ENCODE measurements at regions not wholly inside any gene's neighbourhood (a gene's known extent, or its start where the extent isn't known, plus 50 kb on each side); places are given as distances from the start of the nearest gene placed in this dataset.

- H3K4me3 ChIP-seq (ENCODE audit: control insufficient read depth, low read depth, low read length): no peak overlapping the region
- TF ChIP-seq, protein P1, sequence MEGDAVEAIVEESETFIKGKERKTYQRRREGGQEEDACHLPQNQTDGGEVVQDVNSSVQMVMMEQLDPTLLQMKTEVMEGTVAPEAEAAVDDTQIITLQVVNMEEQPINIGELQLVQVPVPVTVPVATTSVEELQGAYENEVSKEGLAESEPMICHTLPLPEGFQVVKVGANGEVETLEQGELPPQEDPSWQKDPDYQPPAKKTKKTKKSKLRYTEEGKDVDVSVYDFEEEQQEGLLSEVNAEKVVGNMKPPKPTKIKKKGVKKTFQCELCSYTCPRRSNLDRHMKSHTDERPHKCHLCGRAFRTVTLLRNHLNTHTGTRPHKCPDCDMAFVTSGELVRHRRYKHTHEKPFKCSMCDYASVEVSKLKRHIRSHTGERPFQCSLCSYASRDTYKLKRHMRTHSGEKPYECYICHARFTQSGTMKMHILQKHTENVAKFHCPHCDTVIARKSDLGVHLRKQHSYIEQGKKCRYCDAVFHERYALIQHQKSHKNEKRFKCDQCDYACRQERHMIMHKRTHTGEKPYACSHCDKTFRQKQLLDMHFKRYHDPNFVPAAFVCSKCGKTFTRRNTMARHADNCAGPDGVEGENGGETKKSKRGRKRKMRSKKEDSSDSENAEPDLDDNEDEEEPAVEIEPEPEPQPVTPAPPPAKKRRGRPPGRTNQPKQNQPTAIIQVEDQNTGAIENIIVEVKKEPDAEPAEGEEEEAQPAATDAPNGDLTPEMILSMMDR (IDR thresholded peaks at IDR 0.05; ENCODE audit: control insufficient read depth, insufficient read depth, low read depth, low read length, missing control alignments): no peak
- DNase-seq (ENCODE audit: low read depth): no peak
Observed at GRCh38 chr14:80101835-80102234, 109.5 kb downstream of the DIO2 start.

GRCh38 chr14:80100681-80101080 lies 110.6 kb downstream of the DIO2 start:
- no peak overlapping the region for H3K4me3 ChIP-seq (ENCODE audit: control insufficient read depth, low read depth, low read length)
- TF ChIP-seq, protein P1 (IDR thresholded peaks at IDR 0.05; ENCODE audit: control insufficient read depth, insufficient read depth, low read depth, low read length, missing control alignments): no peak
- DNase-seq (ENCODE audit: low read depth): no peak

- DNase-seq (ENCODE audit: low read depth): peak; percentile 50
- no peak overlapping the region for H3K4me3 ChIP-seq (ENCODE audit: control insufficient read depth, low read depth, low read length)
Observed at GRCh38 chr14:80095623-80096022, 115.7 kb downstream of the DIO2 start.

DNA sequence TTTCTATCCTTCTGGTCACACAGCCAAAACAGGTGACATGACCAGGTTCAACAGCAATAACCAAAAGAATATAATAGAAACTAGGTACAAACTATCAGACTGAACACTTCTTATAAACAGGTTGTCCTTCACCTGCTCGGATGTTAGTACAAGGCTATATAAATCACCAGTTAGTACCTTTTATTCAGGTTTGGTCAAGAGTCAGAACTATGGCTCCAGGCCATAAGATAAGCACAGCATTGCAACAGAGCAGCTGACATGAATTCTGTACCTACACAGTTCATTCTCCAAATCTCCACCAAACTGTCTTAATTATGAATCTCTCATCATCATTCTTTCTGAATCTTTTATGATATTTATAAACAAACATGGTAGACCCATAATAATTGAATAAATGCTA lies 123.9 kb downstream of the DIO2 start:
- DNase-seq (ENCODE audit: low read depth): no peak
- TF ChIP-seq, protein P1 (IDR thresholded peaks at IDR 0.05; ENCODE audit: control insufficient read depth, insufficient read depth, low read depth, low read length, missing control alignments): no peak

More at GRCh38 chr14:80095623-80096022, 115.7 kb downstream of the DIO2 start:
- TF ChIP-seq, protein P1 (IDR thresholded peaks at IDR 0.05; ENCODE audit: control insufficient read depth, insufficient read depth, low read depth, low read length, missing control alignments): no peak

DNA sequence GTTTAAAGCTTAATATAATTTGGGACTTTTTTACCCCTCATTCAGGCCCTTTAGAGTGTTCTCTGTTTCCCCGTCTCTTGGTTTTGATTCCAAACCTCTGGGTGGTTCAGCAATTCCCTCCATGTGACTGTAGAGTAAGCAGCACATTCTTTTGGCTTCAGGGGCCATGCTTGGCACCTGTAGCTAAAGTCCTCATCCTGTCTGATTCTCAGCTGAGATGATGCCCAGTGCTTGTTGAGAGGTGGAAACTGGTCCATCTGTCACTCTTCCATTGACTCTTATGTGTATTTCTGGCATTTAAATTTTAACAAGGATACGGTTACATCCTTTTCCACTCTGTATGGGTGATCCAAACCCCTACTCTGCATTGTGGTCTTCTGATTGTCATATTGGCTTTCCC lies 127.1 kb downstream of the DIO2 start:
- DNase-seq (ENCODE audit: low read depth): no peak
- no peak overlapping the region for H3K4me3 ChIP-seq (ENCODE audit: control insufficient read depth, low read depth, low read length)
- TF ChIP-seq, protein P1 (IDR thresholded peaks at IDR 0.05; ENCODE audit: control insufficient read depth, insufficient read depth, low read depth, low read length, missing control alignments): no peak

More for the DNA sequence above, 123.9 kb downstream of the DIO2 start:
- H3K4me3 ChIP-seq (ENCODE audit: control insufficient read depth, low read depth, low read length): no peak overlapping the region

GRCh38 chr14:80080601-80081000 lies 130.7 kb downstream of the DIO2 start:
- TF ChIP-seq, protein P1 (IDR thresholded peaks at IDR 0.05; ENCODE audit: control insufficient read depth, insufficient read depth, low read depth, low read length, missing control alignments): no peak
- no peak overlapping the region for H3K4me3 ChIP-seq (ENCODE audit: control insufficient read depth, low read depth, low read length)
- no peak for DNase-seq (ENCODE audit: low read depth)

DNA sequence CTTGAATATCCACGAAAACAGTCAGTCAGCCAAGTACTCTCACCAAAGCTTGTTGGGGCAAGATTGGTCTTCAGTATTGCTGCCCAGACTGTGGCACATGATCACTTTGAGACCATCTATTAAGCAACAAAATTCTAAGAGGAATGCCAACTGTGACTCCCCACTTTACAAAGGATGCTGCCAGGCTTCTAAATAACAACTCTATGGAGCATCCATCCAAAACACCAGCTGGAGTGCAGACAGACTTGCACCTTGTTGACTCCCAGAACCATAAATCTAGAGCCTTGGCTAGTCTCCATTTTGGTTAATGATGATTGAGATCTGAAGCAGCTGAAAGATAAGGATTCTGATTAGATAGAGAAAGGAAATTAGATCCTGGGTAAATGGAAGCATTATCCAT lies 132.8 kb downstream of the DIO2 start:
- H3K4me3 ChIP-seq (ENCODE audit: control insufficient read depth, low read depth, low read length): no peak overlapping the region
- TF ChIP-seq, protein P1 (IDR thresholded peaks at IDR 0.05; ENCODE audit: control insufficient read depth, insufficient read depth, low read depth, low read length, missing control alignments): no peak
- DNase-seq (ENCODE audit: low read depth): no peak

All from AG09309 (cell line).